NCI-H1694 (cell line): ENCODE measurements at regions not wholly inside any gene's neighbourhood (a gene's known extent, or its start where the extent isn't known, plus 50 kb on each side); places are given as distances from the start of the nearest gene placed in this dataset.
"Not testable (repeated sequence)": the region's sequence is repeated elsewhere in the genome, so short reads cannot be mapped to it uniquely, and the experiment has no call there.

Source experiments
- DNase-seq: peaks from one replicate; lab custom pipeline; 2025; lab: John Stamatoyannopoulos, UW

GRCh38 chrX:52261125-52261462 lies 76.4 kb downstream of the MAGED4 start:
- DNase-seq = no peak

- DNase-seq = peak; percentile 61
Measured at GRCh38 chrX:52261463-52262194, 76.9 kb downstream of the MAGED4 start.

GRCh38 chrX:52262195-52262546 lies 77.5 kb downstream of the MAGED4 start:
- no peak for DNase-seq

- no peak for DNase-seq
Measured at GRCh38 chrX:52263417-52263816, 78.7 kb downstream of the MAGED4 start.

- no peak for DNase-seq
Measured at GRCh38 chrX:52265713-52266112, 81.0 kb downstream of the MAGED4 start.

GRCh38 chrX:52268502-52268901 lies 83.8 kb downstream of the MAGED4 start:
- not testable (repeated sequence) for DNase-seq

- no peak for DNase-seq
Measured at GRCh38 chrX:52270453-52271116, 85.9 kb downstream of the MAGED4 start.

- DNase-seq = no peak
Measured at GRCh38 chrX:52271206-52271605, 86.5 kb downstream of the MAGED4 start.

GRCh38 chrX:52277666-52278065 lies 91.2 kb upstream of the XAGE2 start:
- no peak for DNase-seq

GRCh38 chrX:52280812-52281211 lies 88.0 kb upstream of the XAGE2 start:
- DNase-seq = no peak

- no peak for DNase-seq
Measured at GRCh38 chrX:52284865-52285264, 84.0 kb upstream of the XAGE2 start.

GRCh38 chrX:52298968-52299367 lies 69.9 kb upstream of the XAGE2 start:
- DNase-seq = not testable (repeated sequence)

- DNase-seq = not testable (repeated sequence)
Measured at GRCh38 chrX:52308532-52308931, 60.3 kb upstream of the XAGE2 start.
